ENCODE measurements at regions not wholly inside any gene's neighbourhood (a gene's known extent, or its start where the extent isn't known, plus 50 kb on each side); places are given as distances from the start of the nearest gene placed in this dataset.

DNA sequence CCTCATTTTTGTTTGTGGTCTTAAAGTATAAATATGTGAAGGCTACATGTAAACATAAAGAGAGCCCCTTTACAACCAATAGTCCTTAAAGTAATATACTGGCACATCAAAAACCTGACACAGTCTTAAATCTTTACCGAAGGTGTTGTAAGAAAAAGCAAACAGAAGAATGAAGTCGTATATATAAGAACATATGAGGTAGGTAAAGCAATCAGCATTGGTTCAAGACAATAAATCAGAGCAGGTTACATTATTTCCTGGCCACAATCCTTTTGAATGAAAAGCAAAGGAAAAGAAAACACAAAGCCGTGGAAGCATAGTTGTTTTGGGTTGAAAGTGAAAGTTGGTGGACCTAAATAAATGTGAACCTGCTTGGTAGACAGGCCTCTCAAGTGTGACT, 183.7 kb upstream of the STXBP6 start:
- Mint-ChIP-seq H3K9me3 (peaks cover 2 to 5% of the 10 kb centered on the region in 2 experiments; a peak in 3 of 5 replicates), H3K27ac (no peak overlapping the region), H3K4me1 (peaks cover 8 to 10% of the 10 kb centered on the region in 2 experiments; a peak in 3 of 4 replicates), H3K27me3 (ENCODE audit: low read depth) (no peaks in the 10 kb centered on the region; the same call in none of the 2 replicates), H3K36me3 (ENCODE audit: insufficient read depth in 1 of 3, low read depth in 3 of 3) (peaks cover 0 to 2% (median 0%) of the 10 kb centered on the region in 3 experiments; a peak in 2 of 7 replicates), H3K4me3 (no peak overlapping the region)
- Histone ChIP-seq H3K14ac (ENCODE audit: insufficient read depth, low read length) (no peak overlapping the region), H2BK120ac (ENCODE audit: low read depth, low read length, poor library complexity, severe bottlenecking) (no peak overlapping the region), H3K27ac (ENCODE audit: insufficient read length, low read depth, low read length) (no peak overlapping the region), H2AK5ac (ENCODE audit: insufficient read length, low read length) (no peak overlapping the region), H3K9ac (ENCODE audit: extremely low read depth, insufficient read length, low read length) (no peak overlapping the region), H4K8ac (replicated peaks; ENCODE audit: insufficient read length, low read depth, low read length) (no peak overlapping the region), H3K23me2 (ENCODE audit: insufficient read length, low read depth, low read length, poor library complexity, severe bottlenecking) (no peaks in the 10 kb centered on the region), H2BK20ac (ENCODE audit: low read depth, low read length, poor library complexity, severe bottlenecking) (no peak overlapping the region), H2AFZ (ENCODE audit: low read length) (no peak overlapping the region), H3K79me2 (ENCODE audit: insufficient read depth, low read length) (no peaks in the 10 kb centered on the region), H3K9me3 (ENCODE audit: control insufficient read depth, low read depth, low read length) (no peaks in the 10 kb centered on the region), H3K4me1 (ENCODE audit: insufficient read depth, low read length) (no peaks in the 10 kb centered on the region), H4K5ac (ENCODE audit: insufficient read length, low read depth, low read length) (no peak overlapping the region), H3K56ac (ENCODE audit: insufficient read length, low read depth, low read length) (no peak overlapping the region), H2BK12ac (ENCODE audit: insufficient read length, low read depth, low read length) (no peak overlapping the region), H2BK15ac (ENCODE audit: low read depth, low read length) (no peak overlapping the region), H4K20me1 (ENCODE audit: control insufficient read depth, insufficient read depth, insufficient read length) (no peaks in the 10 kb centered on the region), H3K4ac (ENCODE audit: low read depth, low read length) (no peak overlapping the region), H3T11ph (ENCODE audit: low read length) (no peak overlapping the region), H3K79me1 (ENCODE audit: insufficient read depth, low read depth, low read length, poor library complexity, severe bottlenecking) (no peaks in the 10 kb centered on the region), H3K27me3 (ENCODE audit: insufficient read depth, low read length) (no peaks in the 10 kb centered on the region), H3K4me2 (ENCODE audit: insufficient read depth, insufficient read length, low read length) (no peak overlapping the region), H3K23ac (ENCODE audit: insufficient read length, low read depth, low read length) (no peak overlapping the region), H3K18ac (ENCODE audit: insufficient read length, low read depth, low read length) (no peak overlapping the region), H2BK5ac (ENCODE audit: insufficient read length, low read length) (no peak overlapping the region), H4K91ac (ENCODE audit: insufficient read length, low read depth, low read length) (no peak overlapping the region)
- no CpG with 5 or more reads among the region's 3 CpGs for WGBS (ENCODE audit: extremely low coverage, insufficient read length, low lambda C conversion rate)
- DNase-seq: no peak
- TF ChIP-seq CTCF (conservative IDR thresholded peaks at IDR 0.05): no peak
